ENCODE measurements at regions not wholly inside any gene's neighbourhood (a gene's known extent, or its start where the extent isn't known, plus 50 kb on each side); places are given as distances from the start of the nearest gene placed in this dataset.

DNA sequence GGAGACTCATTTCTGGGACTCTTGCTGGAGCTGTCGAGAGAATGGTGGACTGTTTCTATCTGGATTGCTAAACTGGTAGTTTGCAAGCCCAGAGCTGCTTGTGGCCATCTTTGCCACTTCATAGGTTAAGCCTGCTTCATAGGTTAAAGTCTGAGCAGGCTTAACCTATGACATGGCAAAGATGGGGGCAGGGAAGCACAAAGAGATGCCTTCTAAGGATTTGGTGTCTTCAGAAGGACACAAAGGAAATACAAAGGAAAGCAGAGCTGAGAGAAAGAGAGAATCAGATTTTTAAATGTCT lies 78.4 kb upstream of the MAX start:
- DNase-seq: no peak
- in situ Hi-C loops (cut with MboI; ENCODE audit: low pct_unique_long_range_greater_than_20kb, low sequenced_read_pairs): no loop called here

DNA sequence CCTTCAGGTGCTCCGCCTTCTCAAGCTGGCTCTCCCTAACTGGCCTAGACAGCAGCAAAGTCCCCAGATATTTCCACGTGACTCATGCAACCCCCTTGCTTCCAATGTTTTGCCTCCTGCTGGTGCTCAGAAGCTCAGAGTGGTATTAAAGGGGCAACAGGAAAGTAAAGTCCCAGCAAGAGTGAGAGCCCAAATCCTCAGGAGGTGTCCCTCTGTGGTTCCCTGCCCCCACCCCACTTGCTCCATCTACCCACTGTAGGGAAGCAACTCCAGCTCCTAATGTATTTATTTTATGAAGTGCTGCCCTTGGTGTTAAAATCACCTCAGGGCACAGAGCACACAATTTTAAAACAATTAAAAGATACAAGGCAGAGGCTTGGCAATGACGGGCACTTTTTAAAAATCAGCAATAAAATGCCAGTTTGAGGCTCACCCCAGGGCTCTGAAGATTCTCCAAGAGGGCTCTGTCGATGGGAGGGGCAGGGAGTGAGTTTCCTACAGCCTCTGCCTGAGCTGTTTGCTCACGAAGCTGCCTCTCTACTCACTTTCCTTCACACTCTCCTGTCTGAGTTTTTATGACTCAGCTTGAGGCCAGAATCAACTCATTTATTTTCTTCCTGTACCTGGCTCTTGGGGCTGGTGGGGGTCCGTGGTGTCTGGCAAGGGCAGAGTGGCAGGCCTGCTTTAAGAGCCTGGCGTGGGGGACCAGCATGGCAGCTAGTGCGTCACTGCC lies 81.9 kb upstream of the MAX start:
- in situ Hi-C loops (cut with MboI; ENCODE audit: low pct_unique_long_range_greater_than_20kb, low sequenced_read_pairs): no loop called here
- no peak for DNase-seq

DNA sequence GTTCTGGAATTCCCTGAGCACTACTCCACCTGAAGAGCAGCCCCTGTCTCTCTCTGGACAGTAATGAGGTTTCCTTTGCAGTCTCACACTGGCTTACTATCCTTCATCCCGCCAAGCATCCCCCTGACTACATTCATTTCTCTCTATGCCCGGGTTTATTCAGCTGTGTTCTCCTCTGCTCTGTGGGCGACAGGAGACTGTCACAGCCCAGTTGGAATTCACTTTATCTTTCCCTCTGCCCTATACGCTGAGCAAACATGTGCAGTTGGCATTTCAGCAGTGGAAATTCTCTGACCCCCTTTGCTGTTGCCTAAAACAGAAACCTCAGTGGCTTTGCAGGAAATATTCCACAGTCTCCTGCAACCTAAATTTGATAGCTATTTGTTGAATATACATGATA lies 83.5 kb upstream of the MAX start:
- in situ Hi-C loops (cut with MboI; ENCODE audit: low pct_unique_long_range_greater_than_20kb, low sequenced_read_pairs): no loop called here
- no peak for DNase-seq

DNA sequence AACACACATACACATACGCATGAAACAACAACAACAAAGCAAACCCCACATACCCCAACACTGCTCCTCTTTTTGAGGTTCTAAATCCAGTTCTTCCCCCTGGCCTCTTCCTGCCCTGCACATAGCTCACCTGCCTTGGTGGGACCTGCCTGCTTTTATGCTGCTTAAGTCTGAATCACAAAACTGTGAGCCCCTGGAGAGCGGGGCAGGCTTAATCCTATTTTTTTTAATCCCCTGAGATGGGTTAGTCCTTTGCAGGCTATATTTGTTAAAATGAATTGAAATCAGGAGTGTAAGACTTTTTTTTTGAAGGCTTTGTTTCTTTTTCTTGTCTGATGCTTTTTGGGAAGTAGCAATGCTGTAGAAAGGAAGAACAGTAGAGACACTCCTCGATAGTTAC lies 84.6 kb upstream of the MAX start:
- no peak for DNase-seq
- in situ Hi-C loops (cut with MboI; ENCODE audit: low pct_unique_long_range_greater_than_20kb, low sequenced_read_pairs): no loop called here

DNA sequence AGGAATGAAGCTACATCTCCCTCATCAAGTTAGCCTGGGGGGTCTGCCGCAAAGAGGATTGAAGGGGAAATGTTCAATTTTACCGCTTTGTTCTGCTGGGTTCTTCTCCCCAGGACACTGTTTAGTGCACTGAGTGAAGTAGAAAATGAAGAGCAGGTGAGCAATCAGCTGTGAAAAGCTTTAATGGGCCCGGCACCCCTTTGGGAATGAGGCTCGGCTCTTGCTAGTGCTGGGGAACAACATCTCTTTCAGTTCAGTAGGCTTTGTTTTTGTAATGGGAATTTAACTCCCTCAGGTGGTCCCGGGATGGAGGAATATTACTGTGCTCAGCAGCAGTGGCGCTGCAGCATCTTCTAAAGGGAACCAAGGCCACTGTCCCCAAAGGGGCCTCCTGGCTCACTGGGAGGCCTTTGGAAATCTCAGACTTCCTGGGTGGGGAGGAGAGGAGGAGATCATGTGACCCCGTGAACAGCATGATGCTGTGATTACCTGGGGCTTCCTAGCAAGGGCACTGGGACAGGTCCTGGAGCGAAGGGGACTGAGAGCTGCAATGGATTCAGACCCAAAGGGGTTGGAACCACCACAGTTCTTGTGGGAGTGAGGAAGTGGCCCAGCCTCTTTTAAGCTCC lies 85.2 kb upstream of the MAX start:
- in situ Hi-C loops (cut with MboI; ENCODE audit: low pct_unique_long_range_greater_than_20kb, low sequenced_read_pairs): no loop called here
- no peak for DNase-seq

DNA sequence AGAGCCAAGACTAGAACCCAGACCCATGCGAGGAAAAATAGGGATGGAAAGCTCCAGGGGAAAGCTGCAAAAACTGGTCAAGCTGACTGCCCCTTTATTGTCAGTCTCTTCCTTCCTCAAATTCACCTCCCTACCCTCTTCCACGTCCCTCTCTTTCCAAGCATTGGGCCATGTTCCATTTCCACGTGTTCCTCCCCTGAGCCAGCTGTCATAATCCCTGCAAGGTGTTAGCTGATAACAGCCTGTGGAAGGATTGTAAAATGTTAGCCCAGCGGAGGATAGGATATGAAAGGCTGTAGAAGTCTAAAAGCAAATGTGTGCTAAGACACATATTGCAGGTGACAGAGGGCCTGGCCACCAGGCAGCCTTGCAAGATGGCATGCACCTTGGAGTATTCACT lies 88.0 kb upstream of the MAX start:
- no peak for DNase-seq
- in situ Hi-C loops (cut with MboI; ENCODE audit: low pct_unique_long_range_greater_than_20kb, low sequenced_read_pairs): no loop called here

DNA sequence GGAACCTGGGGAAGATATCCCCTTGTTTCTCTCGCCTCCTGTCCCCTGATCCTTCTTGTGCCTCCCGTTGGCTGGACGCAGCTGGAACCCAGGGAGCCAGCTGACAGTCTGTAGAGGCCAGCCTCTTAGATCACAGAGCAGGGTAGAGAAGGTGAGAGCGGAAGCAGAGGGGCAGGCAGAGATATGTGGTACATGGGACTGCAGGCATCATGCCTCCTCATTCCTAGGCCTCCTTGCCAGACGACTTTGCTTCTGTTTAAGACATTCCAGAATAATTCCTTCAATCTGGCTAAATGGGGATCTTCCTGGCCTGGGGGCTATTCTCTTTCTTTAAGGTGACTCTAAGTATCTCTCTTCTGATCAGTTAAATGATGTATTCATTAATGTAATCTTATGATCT lies 89.4 kb upstream of the MAX start:
- in situ Hi-C loops (cut with MboI; ENCODE audit: low pct_unique_long_range_greater_than_20kb, low sequenced_read_pairs): no loop called here
- no peak for DNase-seq

DNA sequence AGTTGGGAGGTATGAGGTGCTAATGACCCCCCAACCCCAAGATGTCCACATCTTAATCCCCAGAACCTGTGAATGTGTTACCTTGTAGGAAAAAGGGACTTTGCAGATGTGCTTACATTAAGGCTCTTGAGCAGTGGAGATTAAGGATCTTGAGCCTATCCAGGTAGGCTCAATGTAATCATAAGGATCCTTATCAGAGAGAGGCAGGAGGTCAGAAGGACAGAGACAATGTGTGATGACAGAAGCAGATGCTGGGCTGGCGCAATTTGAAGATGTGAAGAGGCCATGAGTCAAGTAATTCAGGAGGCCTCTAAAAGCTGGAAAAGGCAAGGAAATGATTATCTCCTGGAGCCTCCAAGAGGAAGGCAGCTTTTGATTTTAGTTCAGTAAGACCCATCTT lies 90.4 kb upstream of the MAX start:
- DNase-seq: no peak
- in situ Hi-C loops (cut with MboI; ENCODE audit: low pct_unique_long_range_greater_than_20kb, low sequenced_read_pairs): no loop called here

DNA sequence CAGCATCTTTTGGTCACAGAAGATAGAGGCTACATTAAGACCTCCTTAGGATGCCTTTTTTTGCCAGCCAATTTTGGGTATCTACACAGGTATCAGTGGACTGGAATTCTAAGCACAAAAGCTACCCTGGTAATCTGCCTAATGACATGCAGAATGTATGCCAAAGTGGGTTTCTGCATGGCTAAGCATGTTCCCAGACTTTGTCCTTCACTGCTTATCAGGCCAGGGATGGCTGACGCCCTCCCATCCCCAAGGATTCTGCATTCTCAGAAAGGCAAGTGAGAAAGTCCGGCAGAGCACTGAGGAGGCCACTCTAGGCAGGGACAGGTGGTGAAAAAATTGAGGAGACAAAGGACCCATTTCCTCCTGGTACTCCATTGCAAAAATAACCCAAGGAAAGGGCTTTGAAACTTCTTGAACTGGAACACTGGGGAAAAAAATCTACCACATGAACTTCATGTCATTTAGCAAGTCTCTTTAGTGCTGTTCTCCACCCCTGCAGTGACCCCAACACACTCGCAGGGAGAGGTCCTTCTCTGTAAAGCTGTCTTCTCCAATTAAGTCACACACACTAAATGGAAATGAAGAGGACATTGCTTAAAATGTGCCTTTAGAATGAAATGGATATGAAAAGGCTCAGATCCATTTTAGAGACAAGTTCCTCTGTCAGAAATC lies 91.7 kb upstream of the MAX start:
- no peak for DNase-seq
- in situ Hi-C loops (cut with MboI; ENCODE audit: low pct_unique_long_range_greater_than_20kb, low sequenced_read_pairs): no loop called here

DNA sequence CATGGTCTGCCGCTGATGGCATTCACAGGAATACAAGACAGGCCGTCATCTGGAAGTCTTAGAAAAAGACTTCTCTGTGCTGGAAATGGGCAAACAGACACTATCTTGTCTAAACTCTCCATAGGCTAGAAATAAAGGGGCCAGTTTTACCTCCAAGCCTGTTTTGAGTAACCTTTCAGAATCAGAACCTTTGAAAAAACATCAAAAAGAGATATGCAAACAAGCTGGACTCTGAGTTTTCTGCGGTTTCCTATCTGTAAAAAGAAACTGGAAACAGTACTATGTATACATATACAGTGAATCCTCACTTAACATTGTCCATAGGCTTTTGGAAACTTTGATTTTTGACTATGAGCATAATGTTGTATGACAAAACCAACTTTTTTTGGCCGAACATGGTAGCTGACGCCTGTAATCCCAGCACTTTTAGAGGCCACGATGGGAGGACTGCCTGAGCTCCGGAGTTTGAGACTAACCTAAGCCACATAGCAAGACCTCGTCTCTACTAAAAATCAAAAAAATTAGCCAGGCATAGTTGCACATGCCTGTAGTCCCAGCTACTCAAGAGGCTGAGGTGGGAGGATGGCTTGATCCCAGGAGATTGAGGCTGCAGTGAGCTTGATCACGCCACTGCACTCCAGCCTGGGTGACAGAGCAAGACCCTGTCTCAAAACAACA lies 92.9 kb upstream of the MAX start:
- DNase-seq: no peak
- in situ Hi-C loops (cut with MboI; ENCODE audit: low pct_unique_long_range_greater_than_20kb, low sequenced_read_pairs): no loop called here

DNA sequence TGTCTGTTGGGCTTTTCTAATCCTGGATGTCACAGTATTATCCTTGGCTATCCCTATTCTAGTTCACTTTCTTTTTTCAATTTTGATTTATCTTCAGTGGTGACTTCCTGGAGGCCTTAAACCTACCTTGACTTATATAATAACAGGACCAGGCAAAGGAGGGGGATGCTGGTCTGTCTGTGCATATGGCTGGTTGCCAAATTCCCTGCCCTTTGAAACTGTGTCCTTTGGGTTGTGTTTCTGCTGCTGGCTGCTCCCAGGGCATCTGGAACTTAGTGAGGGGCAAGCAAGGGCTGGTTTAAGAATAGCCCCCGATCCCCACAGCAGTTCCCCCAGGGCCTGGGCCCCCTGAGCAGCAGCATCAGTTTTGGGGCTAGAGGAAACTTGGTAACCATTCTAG lies 96.0 kb upstream of the MAX start:
- in situ Hi-C loops (cut with MboI; ENCODE audit: low pct_unique_long_range_greater_than_20kb, low sequenced_read_pairs): no loop called here
- no peak for DNase-seq

DNA sequence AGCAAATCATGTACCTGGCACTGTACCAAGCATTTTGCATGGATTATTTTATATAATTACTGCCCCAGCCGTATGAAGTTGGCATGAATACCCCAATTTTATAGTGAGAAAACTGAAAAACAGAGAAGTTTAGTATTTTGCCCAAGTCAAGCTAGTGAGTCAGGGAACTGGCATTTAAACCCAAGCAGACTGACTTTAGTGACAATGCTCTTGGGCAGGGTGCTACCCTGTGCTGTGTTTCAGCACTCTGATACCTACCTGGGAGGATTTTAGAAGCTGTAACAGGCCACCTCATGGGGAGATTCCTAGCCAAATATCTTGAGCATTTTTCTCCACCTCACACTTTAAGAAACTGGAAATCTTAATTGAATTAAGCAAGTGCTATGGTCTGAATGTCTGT lies 98.1 kb upstream of the MAX start:
- in situ Hi-C loops (cut with MboI; ENCODE audit: low pct_unique_long_range_greater_than_20kb, low sequenced_read_pairs): no loop called here
- no peak for DNase-seq

DNA sequence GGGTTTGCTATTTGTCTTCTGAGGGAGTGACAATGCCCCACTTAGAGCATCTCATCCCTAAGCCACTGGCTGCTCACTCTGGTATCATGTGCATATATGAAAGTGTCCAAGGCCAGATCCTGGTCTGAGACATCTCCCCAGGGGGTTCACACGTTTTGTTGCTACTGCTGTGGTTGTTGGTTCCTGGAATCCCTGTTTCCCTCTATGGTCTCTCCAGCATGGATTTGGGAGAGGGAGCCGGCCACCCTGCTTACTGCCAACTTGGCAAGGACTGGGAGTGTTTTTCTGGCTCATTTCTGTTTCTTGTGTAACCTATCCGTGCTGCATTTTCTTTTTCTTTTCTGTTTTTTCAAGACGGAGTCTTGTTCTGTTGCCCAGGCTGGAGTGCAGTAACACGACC lies 101.3 kb upstream of the MAX start:
- in situ Hi-C loops (cut with MboI; ENCODE audit: low pct_unique_long_range_greater_than_20kb, low sequenced_read_pairs): no loop called here
- DNase-seq: no peak

DNA sequence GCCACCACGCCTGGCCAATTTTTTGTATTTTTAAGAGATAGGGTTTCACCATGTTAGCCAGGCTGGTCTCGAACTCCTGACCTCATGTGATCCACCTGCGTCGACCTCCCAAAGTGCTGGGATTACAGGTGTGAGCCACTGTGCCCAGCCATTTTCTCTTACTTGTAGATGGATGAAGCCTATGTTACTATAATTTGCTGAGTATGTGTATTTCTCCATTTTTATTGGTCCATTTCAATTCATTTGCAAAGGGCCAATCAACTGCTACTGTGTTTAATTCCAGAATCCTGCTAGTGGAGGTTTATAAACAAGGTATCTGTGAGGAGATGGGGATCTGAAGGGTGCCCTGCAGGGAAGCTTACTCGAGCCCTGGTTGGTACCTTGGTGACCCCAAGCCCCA lies 101.7 kb upstream of the MAX start:
- no peak for DNase-seq
- in situ Hi-C loops (cut with MboI; ENCODE audit: low pct_unique_long_range_greater_than_20kb, low sequenced_read_pairs): no loop called here

DNA sequence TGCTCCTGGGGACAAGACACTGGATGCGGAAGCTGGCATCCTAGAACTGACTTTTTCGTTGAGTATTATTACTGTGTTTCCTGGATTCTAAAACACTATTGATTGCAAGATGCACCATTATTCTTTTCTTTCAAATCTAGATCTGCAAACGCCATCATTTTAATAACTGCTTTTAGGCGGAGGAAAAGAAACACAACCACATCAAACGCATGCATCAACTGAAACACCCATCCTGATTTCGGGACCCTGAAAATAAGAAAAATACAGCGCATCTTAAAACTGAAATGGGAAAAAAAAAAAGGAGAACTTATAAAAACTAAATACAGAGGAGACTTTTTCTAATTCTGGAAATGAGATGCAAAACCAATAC lies 103.7 kb upstream of the MAX start:
- no peak for DNase-seq

DNA sequence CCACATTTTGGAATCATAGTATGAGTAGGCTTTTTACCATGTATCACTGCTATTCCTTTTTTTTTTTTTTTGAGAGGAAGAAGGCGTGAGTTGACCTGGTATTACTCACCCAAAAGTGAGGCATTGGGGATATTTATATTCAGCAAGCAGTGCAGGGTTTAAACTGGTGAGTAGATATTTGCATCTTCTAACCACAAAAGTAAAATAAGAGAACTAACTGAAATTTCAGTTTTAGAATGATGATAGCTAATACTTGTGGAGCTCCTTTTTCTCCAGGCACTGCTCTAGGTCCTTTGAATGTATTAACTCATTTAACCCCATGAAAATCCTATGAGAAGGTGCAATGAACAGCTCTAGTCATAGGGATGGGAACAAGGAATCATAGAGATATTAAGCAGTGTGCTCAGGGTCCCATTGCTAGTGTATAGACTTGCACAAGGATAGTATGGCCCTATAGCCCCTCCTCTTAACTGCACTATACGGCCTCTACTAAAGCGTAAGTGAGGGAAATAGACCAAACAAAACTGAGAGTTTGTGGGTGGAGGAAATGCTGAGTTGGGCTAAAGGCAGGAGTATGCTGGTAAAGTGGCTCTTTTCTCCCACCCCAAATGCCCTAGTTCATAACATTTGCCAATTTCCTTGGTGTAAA lies 104.3 kb upstream of the MAX start:
- in situ Hi-C loops (cut with MboI; ENCODE audit: low pct_unique_long_range_greater_than_20kb, low sequenced_read_pairs): no loop called here
- DNase-seq: no peak

More for the DNA sequence above, 103.7 kb upstream of the MAX start:
- in situ Hi-C loops (cut with MboI; ENCODE audit: low pct_unique_long_range_greater_than_20kb, low sequenced_read_pairs): no loop called here

DNA sequence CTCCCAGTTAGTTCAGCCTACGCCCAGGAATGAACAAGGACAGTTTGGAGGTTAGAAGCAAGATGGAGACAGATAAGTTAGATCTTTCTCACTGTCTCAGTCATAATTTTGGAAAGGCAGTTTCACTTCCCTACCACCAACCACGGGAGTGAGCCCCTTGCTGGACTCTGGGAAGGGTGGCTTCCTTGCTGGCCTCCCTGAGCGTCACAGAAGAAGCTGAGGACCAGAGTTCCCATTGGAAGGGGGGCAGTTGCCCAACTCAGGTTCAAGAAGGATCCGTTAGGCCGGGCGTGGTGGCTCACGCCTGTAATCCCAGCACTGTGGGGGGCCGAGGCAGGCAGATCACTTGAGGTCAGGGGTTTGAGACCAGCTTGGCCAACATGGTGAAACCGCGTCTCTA lies 106.2 kb upstream of the MAX start:
- no peak for DNase-seq
- in situ Hi-C loops (cut with MboI; ENCODE audit: low pct_unique_long_range_greater_than_20kb, low sequenced_read_pairs): no loop called here

DNA sequence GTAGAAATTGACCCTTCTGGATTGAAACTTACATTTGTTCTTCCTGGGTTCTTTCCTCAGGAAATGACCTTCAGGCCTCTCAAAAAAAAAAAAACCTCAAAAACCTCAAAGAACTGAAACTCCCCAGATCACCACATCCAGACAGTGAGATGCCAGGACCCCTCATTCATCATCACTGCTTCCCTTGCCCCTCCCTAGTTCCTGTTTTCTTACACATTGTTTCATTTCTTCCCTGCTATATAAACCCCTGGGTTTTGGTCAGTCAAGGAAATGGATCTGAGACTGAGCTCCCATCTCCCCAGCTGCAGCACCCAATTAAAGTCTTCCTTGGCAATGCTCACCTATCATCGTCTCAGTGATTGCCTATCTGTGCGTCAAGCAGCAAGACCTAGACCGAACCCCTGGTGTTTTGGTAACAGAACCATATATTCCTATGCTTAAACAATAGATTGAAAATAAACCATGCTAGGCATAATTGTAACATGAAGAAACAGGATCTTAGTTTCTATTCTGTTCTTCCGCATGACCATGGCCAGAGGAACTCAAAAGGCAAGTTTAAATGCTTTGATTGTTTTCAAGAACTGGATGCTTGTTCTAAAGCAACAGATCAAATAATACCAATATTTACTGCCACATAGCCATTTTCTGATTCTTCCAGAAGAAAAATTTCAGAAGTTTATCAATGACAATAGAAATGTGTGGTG lies 108.0 kb upstream of the MAX start:
- peak; percentile 89 for DNase-seq

DNA sequence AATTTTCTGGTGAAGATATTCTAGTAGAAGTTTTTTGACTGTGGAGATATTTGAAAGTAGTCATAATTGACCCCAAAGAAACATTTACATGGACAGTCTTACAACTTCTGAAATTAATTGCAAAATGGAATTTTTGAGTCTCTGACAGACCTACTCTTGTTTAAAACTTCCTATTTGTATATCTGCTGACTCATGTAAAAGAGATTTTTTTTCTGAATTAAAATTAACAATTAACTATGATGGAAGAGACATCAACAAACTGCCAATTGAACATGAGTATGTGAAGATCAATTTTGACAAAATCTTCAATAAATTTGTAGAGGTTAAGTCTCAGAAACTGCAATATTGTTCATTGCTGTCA lies 108.5 kb upstream of the MAX start:
- in situ Hi-C loops (cut with MboI; ENCODE audit: low pct_unique_long_range_greater_than_20kb, low sequenced_read_pairs): no loop called here
- DNase-seq: no peak

More for the DNA sequence above, 108.0 kb upstream of the MAX start:
- in situ Hi-C loops (cut with MboI; ENCODE audit: low pct_unique_long_range_greater_than_20kb, low sequenced_read_pairs): no loop called here
